Activated CD8-positive, alpha-beta T cell treated with anti-CD3 and anti-CD28 coated beads for 36 hours (primary cell): ENCODE measurements at regions not wholly inside any gene's neighbourhood (a gene's known extent, or its start where the extent isn't known, plus 50 kb on each side); places are given as distances from the start of the nearest gene placed in this dataset.
"Not testable (repeated sequence)": the region's sequence is repeated elsewhere in the genome, so short reads cannot be mapped to it uniquely, and the experiment has no call there.

Experiments used
- ATAC-seq: fragments of 200-7000 bp; cut with Tn5 transposase; one replicate; pipeline ENCODE4 v1.10.0; 2021; ENCODE audit warnings: mild to moderate bottlenecking, moderate library complexity
- CTCF ChIA-PET: fragments of 350-600 bp; sonication (Branson Sonifier 250); formaldehyde crosslinking; loops from one replicate; lab custom pipeline; 2021; ENCODE audit warnings: antibody characterized with exemption; lab: Charles Lee
- POLR2A ChIA-PET: fragments of 350-600 bp; sonication (Branson Sonifier 250); formaldehyde crosslinking; loops from one replicate; lab custom pipeline; 2021; ENCODE audit warnings: antibody characterized with exemption; lab: Charles Lee
- DNase-seq: peaks from one replicate; pipeline ENCODE4 v3.0.0-alpha.2; 2020
- H3K27ac Mint-ChIP-seq: one replicate; pipeline ENCODE4 v1.8.0; 2021; ENCODE audit warnings: mild to moderate bottlenecking, mixed read lengths
- H3K27me3 Mint-ChIP-seq: one replicate; pipeline ENCODE4 v1.8.0; 2021; ENCODE audit warnings: mixed read lengths
- H3K36me3 Mint-ChIP-seq: one replicate; pipeline ENCODE4 v1.8.0; 2021; ENCODE audit warnings: low read depth, mixed read lengths
- H3K4me1 Mint-ChIP-seq: one replicate; pipeline ENCODE4 v1.8.0; 2021; ENCODE audit warnings: low read depth, mixed read lengths
- H3K4me3 Mint-ChIP-seq: one replicate; pipeline ENCODE4 v1.8.0; 2021; ENCODE audit warnings: mild to moderate bottlenecking, moderate library complexity, mixed read lengths
- H3K9me3 Mint-ChIP-seq: one replicate; pipeline ENCODE4 v1.8.0; 2021; ENCODE audit warnings: mixed read lengths
- intact Hi-C: fragments of 100-400 bp; cut with micrococcal nuclease; formaldehyde crosslinking; loops from one replicate; pipeline ENCODE4 v1.10.0; 2022
- TF ChIP-seq, protein P1 (sequence below): fragments of 200-600 bp; IDR thresholded peaks from one replicate; pipeline ENCODE4 v1.8.0; 2022; ENCODE audit warnings: antibody characterized with exemption, mild to moderate bottlenecking

DNA sequence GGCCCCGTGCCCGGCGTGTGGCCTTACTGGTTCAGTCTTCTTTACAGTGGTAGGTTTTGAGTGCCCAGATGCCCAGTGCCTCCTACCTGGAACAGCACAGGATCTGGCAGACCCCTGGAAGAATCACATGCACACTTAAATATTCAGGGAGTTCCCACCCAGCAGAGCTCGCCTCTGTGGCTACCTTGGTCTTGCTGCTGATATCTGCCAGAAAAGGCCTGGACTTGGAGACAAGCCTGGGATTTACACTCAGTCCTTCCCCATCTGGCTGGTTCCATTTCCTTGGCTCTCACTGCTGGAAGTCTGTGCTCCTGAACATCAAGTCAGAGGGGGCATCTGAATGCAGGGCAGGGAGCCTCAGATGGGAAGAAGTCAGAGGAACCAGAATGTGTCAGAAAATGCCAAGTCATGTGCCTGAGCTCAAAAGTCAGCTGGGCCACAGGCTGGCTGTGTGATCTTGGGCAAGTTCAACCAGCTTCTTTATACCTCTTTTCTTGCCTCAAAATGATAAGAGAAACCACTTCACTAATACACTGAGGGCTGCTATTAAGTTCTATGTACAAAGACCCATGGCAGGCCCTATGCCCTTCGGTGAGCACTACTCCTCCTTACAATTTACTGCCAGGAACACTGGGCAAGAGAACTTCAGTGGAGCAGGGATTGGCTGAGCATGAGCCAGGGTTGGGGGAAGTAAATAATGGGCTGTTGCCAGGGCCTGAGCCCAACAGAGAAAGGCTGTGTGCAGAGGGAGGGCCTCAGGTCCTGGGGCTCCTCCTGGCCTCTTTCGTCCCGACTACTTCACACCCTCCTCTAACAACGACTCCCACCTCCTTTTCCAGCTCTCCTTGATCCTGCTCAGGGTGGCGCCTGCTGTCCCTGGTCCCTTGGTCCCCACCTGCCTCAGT lies 135.9 kb downstream of the GPCPD1 start:
- H3K36me3 Mint-ChIP-seq: no peaks in the 10 kb centered on the region
- POLR2A ChIA-PET: no interaction called here
- TF ChIP-seq, protein P1, sequence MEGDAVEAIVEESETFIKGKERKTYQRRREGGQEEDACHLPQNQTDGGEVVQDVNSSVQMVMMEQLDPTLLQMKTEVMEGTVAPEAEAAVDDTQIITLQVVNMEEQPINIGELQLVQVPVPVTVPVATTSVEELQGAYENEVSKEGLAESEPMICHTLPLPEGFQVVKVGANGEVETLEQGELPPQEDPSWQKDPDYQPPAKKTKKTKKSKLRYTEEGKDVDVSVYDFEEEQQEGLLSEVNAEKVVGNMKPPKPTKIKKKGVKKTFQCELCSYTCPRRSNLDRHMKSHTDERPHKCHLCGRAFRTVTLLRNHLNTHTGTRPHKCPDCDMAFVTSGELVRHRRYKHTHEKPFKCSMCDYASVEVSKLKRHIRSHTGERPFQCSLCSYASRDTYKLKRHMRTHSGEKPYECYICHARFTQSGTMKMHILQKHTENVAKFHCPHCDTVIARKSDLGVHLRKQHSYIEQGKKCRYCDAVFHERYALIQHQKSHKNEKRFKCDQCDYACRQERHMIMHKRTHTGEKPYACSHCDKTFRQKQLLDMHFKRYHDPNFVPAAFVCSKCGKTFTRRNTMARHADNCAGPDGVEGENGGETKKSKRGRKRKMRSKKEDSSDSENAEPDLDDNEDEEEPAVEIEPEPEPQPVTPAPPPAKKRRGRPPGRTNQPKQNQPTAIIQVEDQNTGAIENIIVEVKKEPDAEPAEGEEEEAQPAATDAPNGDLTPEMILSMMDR: no peak
- intact Hi-C loops: no loop called here
- ATAC-seq: no peak
- peaks cover 3% of the 10 kb centered on the region for H3K4me1 Mint-ChIP-seq
- no peak overlapping the region for H3K4me3 Mint-ChIP-seq
- H3K27me3 Mint-ChIP-seq: no peaks in the 10 kb centered on the region
- CTCF ChIA-PET: no interaction called here
- DNase-seq: no peak
- no peaks in the 10 kb centered on the region for H3K9me3 Mint-ChIP-seq
- H3K27ac Mint-ChIP-seq: no peak overlapping the region

DNA sequence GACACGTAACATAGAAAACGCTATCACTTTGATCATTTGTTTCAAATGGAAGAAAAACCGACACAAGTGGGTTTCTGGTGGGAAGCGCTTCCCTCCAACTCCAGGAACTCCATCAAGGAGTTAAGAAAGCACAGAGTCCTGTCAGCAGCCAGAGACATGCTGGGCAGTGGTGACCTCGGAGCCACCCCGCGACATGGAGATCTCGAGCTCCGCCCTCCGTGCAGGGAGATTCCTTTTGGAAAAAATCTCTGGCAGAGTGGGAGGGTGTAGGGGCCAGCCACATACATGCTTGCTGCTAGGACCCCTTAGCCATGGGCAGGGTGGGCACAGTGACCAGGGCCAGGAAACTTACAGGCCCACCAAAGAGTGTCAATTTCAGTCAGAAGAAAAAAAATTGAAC lies 138.9 kb downstream of the GPCPD1 start:
- ATAC-seq, POLR2A ChIA-PET, DNase-seq, CTCF ChIA-PET, H3K4me3 Mint-ChIP-seq, H3K9me3 Mint-ChIP-seq, intact Hi-C loops, H3K27me3 Mint-ChIP-seq, H3K4me1 Mint-ChIP-seq, H3K36me3 Mint-ChIP-seq, H3K27ac Mint-ChIP-seq: not testable (repeated sequence)

DNA sequence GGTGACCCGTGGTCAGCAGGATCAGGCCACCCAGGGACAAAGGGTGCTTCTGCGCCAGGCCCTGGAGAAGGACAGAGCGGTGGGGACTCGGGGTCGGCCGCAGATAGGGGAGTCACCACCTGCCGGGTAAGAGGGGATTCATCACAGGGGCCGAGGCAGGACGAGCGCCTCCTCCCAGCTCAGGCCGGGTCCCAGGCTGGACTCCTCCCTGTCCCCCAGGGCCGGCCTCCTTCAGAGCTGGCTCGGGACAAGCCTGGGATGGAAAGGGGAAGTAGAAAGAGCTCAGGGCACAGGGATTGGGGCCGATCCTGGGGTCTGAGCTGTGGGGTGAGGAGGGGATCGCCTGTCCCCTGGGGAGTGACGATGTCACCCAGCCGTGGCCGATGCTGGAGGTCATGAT lies 139.4 kb downstream of the GPCPD1 start:
- TF ChIP-seq, protein P1: no peak
- ATAC-seq (no peak), DNase-seq (no peak)
- intact Hi-C loops: no loop called here
- Mint-ChIP-seq H3K36me3 (no peaks in the 10 kb centered on the region), H3K4me1 (no peaks in the 10 kb centered on the region), H3K27ac (no peak overlapping the region), H3K27me3 (no peaks in the 10 kb centered on the region), H3K9me3 (no peaks in the 10 kb centered on the region), H3K4me3 (no peak overlapping the region)
- ChIA-PET CTCF (no interaction called here), POLR2A (no interaction called here)

DNA sequence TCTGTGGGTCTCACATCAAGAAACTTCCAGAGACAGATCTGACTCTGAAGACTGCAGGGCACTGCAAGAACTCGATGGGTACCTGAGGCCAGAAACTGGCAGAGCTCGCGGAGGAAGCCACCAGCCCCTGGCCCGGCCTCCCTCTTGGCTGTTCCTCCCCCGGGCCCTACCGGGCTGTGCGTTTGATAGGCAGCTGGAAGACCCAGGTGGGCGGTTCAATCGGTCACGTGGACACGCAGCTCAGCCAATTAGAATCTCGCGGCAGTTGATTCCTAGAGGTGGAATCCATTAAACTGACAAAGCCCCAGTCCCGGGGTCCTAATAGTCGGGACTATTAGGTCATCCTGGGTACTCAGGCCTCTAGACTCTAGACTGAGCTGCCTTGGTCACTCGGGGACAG lies 139.9 kb downstream of the GPCPD1 start:
- DNase-seq: no peak
- ChIA-PET POLR2A (no interaction called here), CTCF (interaction anchor here (1.6 kb wide), 1 partner anchor 28 kb away, joined by 4 read pairs; no protein-coding TSS in a partner anchor)
- no peak for ATAC-seq
- H3K27ac Mint-ChIP-seq: no peak overlapping the region
- intact Hi-C loops: no loop called here
- H3K4me1 Mint-ChIP-seq: no peaks in the 10 kb centered on the region
- H3K9me3 Mint-ChIP-seq: no peaks in the 10 kb centered on the region
- no peaks in the 10 kb centered on the region for H3K36me3 Mint-ChIP-seq
- TF ChIP-seq, protein P1: no peak
- no peak overlapping the region for H3K4me3 Mint-ChIP-seq
- H3K27me3 Mint-ChIP-seq: peaks cover under 1% of the 10 kb centered on the region

DNA sequence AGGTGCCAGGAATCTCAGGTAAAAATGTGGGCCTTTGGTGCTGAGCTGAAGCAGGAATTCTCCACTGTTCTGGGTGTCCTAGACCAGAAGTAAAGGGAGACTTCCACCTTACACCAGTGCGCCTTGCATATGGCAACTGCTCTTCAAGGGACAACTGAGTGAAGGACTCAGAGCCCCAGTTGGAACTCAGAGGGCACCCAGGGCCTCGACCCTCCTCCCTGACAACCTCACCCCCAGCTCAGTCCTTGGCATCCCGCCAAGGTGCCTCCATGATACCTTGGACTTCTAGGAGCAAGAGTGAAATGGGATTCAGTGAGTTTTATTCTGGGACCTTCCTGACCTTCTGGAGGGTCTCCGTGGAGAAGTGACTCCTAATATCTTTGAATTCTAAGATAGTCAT lies 140.3 kb downstream of the GPCPD1 start:
- CTCF ChIA-PET: interaction anchor here (1.6 kb wide), 1 partner anchor 29 kb away, joined by 4 read pairs; no protein-coding TSS in a partner anchor
- no peaks in the 10 kb centered on the region for H3K36me3 Mint-ChIP-seq
- H3K27ac Mint-ChIP-seq: no peak overlapping the region
- DNase-seq (no peak), ATAC-seq (no peak)
- no peak overlapping the region for H3K4me3 Mint-ChIP-seq
- intact Hi-C loops: no loop called here
- TF ChIP-seq, protein P1: no peak
- H3K27me3 Mint-ChIP-seq: peaks cover 3% of the 10 kb centered on the region
- H3K9me3 Mint-ChIP-seq: no peaks in the 10 kb centered on the region
- POLR2A ChIA-PET: no interaction called here
- H3K4me1 Mint-ChIP-seq: no peaks in the 10 kb centered on the region
